H9 (cell line): ENCODE measurements at regions not wholly inside any gene's neighbourhood (a gene's known extent, or its start where the extent isn't known, plus 50 kb on each side); places are given as distances from the start of the nearest gene placed in this dataset.
A peak's percentile ranks its signal among the peaks of the same experiment; 100 is the strongest.

Experiments used
- DNase-seq: peaks from one replicate; pipeline ENCODE4 v3.0.0-alpha.2; 2017
- H2AFZ ChIP-seq: one replicate; pipeline ENCODE4 v1.6.1; 2013; ENCODE audit warnings: mild to moderate bottlenecking, low read length, control low read depth, moderate library complexity
- H2AK5ac ChIP-seq: 2 replicates; pipeline ENCODE4 v1.6.1; 2013; ENCODE audit warnings: low read length, control low read depth, mixed read lengths; ENCODE audit not compliant: insufficient read length
- H2BK120ac ChIP-seq: one replicate; pipeline ENCODE4 v1.6.1; 2013; ENCODE audit warnings: low read depth, mild to moderate bottlenecking, low read length, control low read depth, inconsistent platforms; ENCODE audit not compliant: poor library complexity, severe bottlenecking
- H2BK12ac ChIP-seq: 2 replicates; pipeline ENCODE4 v1.6.1; 2013; ENCODE audit warnings: low read length, control low read depth, mixed read lengths, low read depth; ENCODE audit not compliant: insufficient read length
- H2BK15ac ChIP-seq: 2 replicates; pipeline ENCODE4 v1.6.1; 2013; ENCODE audit warnings: low read depth, low read length, control low read depth
- H2BK20ac ChIP-seq: one replicate; pipeline ENCODE4 v1.6.1; 2013; ENCODE audit warnings: low read depth, mild to moderate bottlenecking, low read length, control low read depth, inconsistent platforms; ENCODE audit not compliant: poor library complexity, severe bottlenecking
- H2BK5ac ChIP-seq: 2 replicates; pipeline ENCODE4 v1.6.1; 2013; ENCODE audit warnings: low read length, control low read depth, mixed read lengths; ENCODE audit not compliant: insufficient read length
- H3K14ac ChIP-seq: 2 replicates; pipeline ENCODE4 v1.6.1; 2013; ENCODE audit warnings: low read length, control low read depth; ENCODE audit not compliant: insufficient read depth
- H3K18ac ChIP-seq: 2 replicates; pipeline ENCODE4 v1.6.1; 2013; ENCODE audit warnings: low read depth, mild to moderate bottlenecking, mixed read lengths, low read length, control low read depth; ENCODE audit not compliant: insufficient read length
- H3K23ac ChIP-seq: 2 replicates; pipeline ENCODE4 v1.6.1; 2013; ENCODE audit warnings: low read length, control low read depth, mixed read lengths, low read depth; ENCODE audit not compliant: insufficient read length
- H3K23me2 ChIP-seq: 2 replicates; pipeline ENCODE4 v1.6.1; 2013; ENCODE audit warnings: low read depth, mild to moderate bottlenecking, mixed read lengths, low read length, control low read depth; ENCODE audit not compliant: insufficient read length, poor library complexity, severe bottlenecking
- H3K27ac ChIP-seq: 2 replicates; pipeline ENCODE4 v1.5.1; 2013; ENCODE audit warnings: low read length, control low read depth, mixed read lengths, low read depth; ENCODE audit not compliant: insufficient read length
- H3K27me3 ChIP-seq: 2 replicates; pipeline ENCODE4 v1.6.1; 2013; ENCODE audit warnings: low read length, control low read depth, inconsistent platforms; ENCODE audit not compliant: insufficient read depth
- H3K4ac ChIP-seq: 2 replicates; pipeline ENCODE4 v1.6.1; 2013; ENCODE audit warnings: low read depth, mild to moderate bottlenecking, control low read depth, inconsistent platforms, low read length, moderate library complexity
- H3K4me1 ChIP-seq: 2 replicates; pipeline ENCODE4 v1.6.1; 2013; ENCODE audit warnings: low read length, control low read depth, inconsistent platforms; ENCODE audit not compliant: insufficient read depth
- H3K4me2 ChIP-seq: 2 replicates; pipeline ENCODE4 v1.6.1; 2013; ENCODE audit warnings: low read length, control low read depth, mixed read lengths; ENCODE audit not compliant: insufficient read length, insufficient read depth
- H3K56ac ChIP-seq: 2 replicates; pipeline ENCODE4 v1.6.1; 2013; ENCODE audit warnings: low read depth, mild to moderate bottlenecking, mixed read lengths, low read length, control low read depth; ENCODE audit not compliant: insufficient read length
- H3K79me1 ChIP-seq: 2 replicates; pipeline ENCODE4 v1.6.1; 2013; ENCODE audit warnings: low read depth, mild to moderate bottlenecking, moderate library complexity, low read length, control low read depth, inconsistent platforms; ENCODE audit not compliant: insufficient read depth, poor library complexity, severe bottlenecking
- H3K79me2 ChIP-seq: 2 replicates; pipeline ENCODE4 v1.6.1; 2013; ENCODE audit warnings: low read length, control low read depth, inconsistent platforms; ENCODE audit not compliant: insufficient read depth
- H3K9ac ChIP-seq: 2 replicates; pipeline ENCODE4 v1.6.1; 2013; ENCODE audit warnings: low read length, control low read depth, mixed read lengths; ENCODE audit not compliant: insufficient read length; ENCODE audit errors: extremely low read depth
- H3K9me3 ChIP-seq: one replicate; pipeline ENCODE4 v1.6.1; 2013; ENCODE audit warnings: low read depth, low read length, inconsistent platforms; ENCODE audit not compliant: control insufficient read depth
- H3T11ph ChIP-seq: one replicate; pipeline ENCODE4 v1.6.1; 2013; ENCODE audit warnings: mild to moderate bottlenecking, low read length, control low read depth, inconsistent platforms
- H4K20me1 ChIP-seq: one replicate; pipeline ENCODE4 v1.6.1; 2013; ENCODE audit not compliant: control insufficient read depth, insufficient read length, insufficient read depth
- H4K5ac ChIP-seq: 2 replicates; pipeline ENCODE4 v1.6.1; 2013; ENCODE audit warnings: low read depth, mild to moderate bottlenecking, mixed read lengths, low read length, control low read depth; ENCODE audit not compliant: insufficient read length
- H4K8ac ChIP-seq: replicated peaks from 2 replicates; pipeline ENCODE4 v1.6.1; 2013; ENCODE audit warnings: low read length, control low read depth, mixed read lengths, low read depth; ENCODE audit not compliant: insufficient read length
- H4K91ac ChIP-seq: 2 replicates; pipeline ENCODE4 v1.6.1; 2013; ENCODE audit warnings: low read depth, mild to moderate bottlenecking, moderate library complexity, mixed read lengths, low read length, control low read depth; ENCODE audit not compliant: insufficient read length
- H3K27ac Mint-ChIP-seq, 3 experiments: 2 replicates in 2 of 3; 3 replicates in 1 of 3; pipeline ENCODE4 v1.8.0; 2020 to 2021; ENCODE audit warnings: mixed read lengths in 3 of 3, mild to moderate bottlenecking in 1 of 3, moderate library complexity in 1 of 3
- H3K27me3 Mint-ChIP-seq: 2 replicates; pipeline ENCODE4 v1.8.0; 2021; ENCODE audit warnings: low read depth, mild to moderate bottlenecking, moderate library complexity, mixed read lengths
- H3K36me3 Mint-ChIP-seq, 3 experiments: 2 replicates in 2 of 3; 3 replicates in 1 of 3; pipeline ENCODE4 v1.8.0; 2020 to 2021; ENCODE audit warnings: low read depth in 3 of 3, mixed read lengths in 3 of 3; ENCODE audit not compliant: insufficient read depth in 1 of 3
- H3K4me1 Mint-ChIP-seq, 2 experiments: 2 replicates each; pipeline ENCODE4 v1.8.0; 2020; ENCODE audit warnings: mixed read lengths in 2 of 2
- H3K4me3 Mint-ChIP-seq, 2 experiments: 2 replicates in 1 of 2; 3 replicates in 1 of 2; pipeline ENCODE4 v1.8.0; 2020 to 2021; ENCODE audit warnings: mild to moderate bottlenecking in 2 of 2, mixed read lengths in 2 of 2, moderate library complexity in 1 of 2
- H3K9me3 Mint-ChIP-seq, 2 experiments: 2 replicates in 1 of 2; 3 replicates in 1 of 2; pipeline ENCODE4 v1.8.0; 2020; ENCODE audit warnings: mild to moderate bottlenecking in 2 of 2, mixed read lengths in 2 of 2, moderate library complexity in 1 of 2
- CTCF ChIP-seq: fragments of 200-600 bp; sonication (generic); conservative IDR thresholded peaks from 3 replicates; pipeline ENCODE4 v1.8.0; 2021; ENCODE audit warnings: antibody characterized with exemption, mild to moderate bottlenecking
- WGBS: extraction: QIAGEN DNeasy Blood & Tissue Kit; methylation state at CpG from one replicate; pipeline ENCODE4 v1.1.7; 2013; ENCODE audit warnings: missing lambda C conversion rate, low lambda C conversion rate, mixed read lengths; ENCODE audit not compliant: insufficient read length; ENCODE audit errors: extremely low coverage; 5-methylcytosine and 5-hydroxymethylcytosine counted together

DNA sequence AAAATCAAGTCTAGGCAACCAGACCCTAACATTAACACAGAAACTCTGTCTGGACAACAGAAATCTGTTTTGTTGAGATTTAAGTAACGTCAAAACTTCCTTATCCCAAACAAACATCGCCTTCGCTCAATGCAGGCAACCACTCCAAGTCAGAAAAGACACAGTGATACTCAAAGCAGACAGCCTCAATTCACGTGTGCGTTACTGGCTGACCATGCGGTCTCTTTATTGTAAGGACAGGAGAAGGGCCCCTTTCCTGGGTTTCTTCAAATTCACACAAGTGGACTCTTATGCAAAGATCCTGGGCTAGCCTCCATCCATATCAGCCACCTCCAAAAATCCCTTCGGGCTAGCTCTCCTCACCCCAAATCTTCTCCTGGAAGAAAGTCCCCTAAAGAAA lies 467.7 kb downstream of the SOX9 start:
- Histone ChIP-seq H2BK12ac (no peak overlapping the region), H2AFZ (no peak overlapping the region), H3K18ac (no peak overlapping the region), H2BK20ac (no peak overlapping the region), H3K79me2 (no peaks in the 10 kb centered on the region), H3K27me3 (peaks cover 17% of the 10 kb centered on the region; the same call in 1 of the 2 replicates), H3K27ac (no peak overlapping the region), H2BK15ac (no peak overlapping the region), H2BK5ac (no peak overlapping the region), H3K79me1 (no peaks in the 10 kb centered on the region), H4K20me1 (no peaks in the 10 kb centered on the region), H2BK120ac (no peak overlapping the region), H3K23me2 (peaks cover 14% of the 10 kb centered on the region), H3T11ph (no peak overlapping the region), H2AK5ac (no peak overlapping the region), H4K8ac (no peak overlapping the region), H3K4me2 (no peak overlapping the region), H3K14ac (no peak overlapping the region), H3K9me3 (no peaks in the 10 kb centered on the region), H3K4me1 (peaks cover 8% of the 10 kb centered on the region; the same call in 1 of the 2 replicates), H3K23ac (no peak overlapping the region), H3K56ac (no peak overlapping the region), H4K91ac (no peak overlapping the region), H3K9ac (no peak overlapping the region), H4K5ac (no peak overlapping the region), H3K4ac (no peak overlapping the region)
- TF ChIP-seq CTCF, result no peak
- Mint-ChIP-seq H3K36me3 (0 out of 7 replicates have a peak, but pooled peaks cover 0 to 4% (median 0%) of the 10 kb centered on the region in 3 experiments), H3K4me3 (no peak overlapping the region), H3K27me3 (peaks cover 54% of the 10 kb centered on the region), H3K27ac (peak overlapping the region in 1 of 3 experiments; percentile 63; a peak in 2 of 7 replicates), H3K4me1 (peaks cover 27 to 29% of the 10 kb centered on the region in 2 experiments), H3K9me3 (peaks cover 0 to 3% of the 10 kb centered on the region in 2 experiments; a peak in 1 of 5 replicates)
- no peak for DNase-seq
- WGBS, result no CpG with 5 or more reads among the region's 7 CpGs
